IPS DF 6.9 (cell line): ENCODE measurements at regions not wholly inside any gene's neighbourhood (a gene's known extent, or its start where the extent isn't known, plus 50 kb on each side); places are given as distances from the start of the nearest gene placed in this dataset.
A peak's percentile ranks its signal among the peaks of the same experiment; 100 is the strongest.
"Not testable (repeated sequence)": the region's sequence is repeated elsewhere in the genome, so short reads cannot be mapped to it uniquely, and the experiment has no call there.

Source experiments
- DNase-seq: peaks from one replicate; pipeline ENCODE4 v3.0.0-alpha.2; 2013; ENCODE audit warnings: low read depth, low spot score
- H3K27ac ChIP-seq: one replicate; pipeline ENCODE4 v1.5.1; 2013; ENCODE audit warnings: low read length, control low read depth
- H3K27me3 ChIP-seq: 2 replicates; pipeline ENCODE4 v1.6.1; 2013; ENCODE audit warnings: mild to moderate bottlenecking, low read length; ENCODE audit not compliant: control insufficient read depth, insufficient read depth
- H3K36me3 ChIP-seq: 2 replicates; pipeline ENCODE4 v1.6.1; 2013; ENCODE audit warnings: low read length; ENCODE audit not compliant: control insufficient read depth, insufficient read depth
- H3K4me1 ChIP-seq: 2 replicates; pipeline ENCODE4 v1.6.1; 2013; ENCODE audit warnings: low read length; ENCODE audit not compliant: control insufficient read depth, insufficient read depth
- H3K4me3 ChIP-seq: 2 replicates; pipeline ENCODE4 v1.5.1; 2013; ENCODE audit warnings: mild to moderate bottlenecking, low read length
- H3K9me3 ChIP-seq: 2 replicates; pipeline ENCODE4 v1.6.1; 2013; ENCODE audit warnings: low read length, inconsistent platforms; ENCODE audit not compliant: control insufficient read depth, insufficient read depth
- WGBS: extraction: QIAGEN DNeasy Blood & Tissue Kit; methylation state at CpG from one replicate; pipeline ENCODE4 v1.1.7; 2013; ENCODE audit warnings: mixed read lengths, missing lambda C conversion rate; ENCODE audit not compliant: insufficient read length, insufficient coverage; 5-methylcytosine and 5-hydroxymethylcytosine counted together

DNA sequence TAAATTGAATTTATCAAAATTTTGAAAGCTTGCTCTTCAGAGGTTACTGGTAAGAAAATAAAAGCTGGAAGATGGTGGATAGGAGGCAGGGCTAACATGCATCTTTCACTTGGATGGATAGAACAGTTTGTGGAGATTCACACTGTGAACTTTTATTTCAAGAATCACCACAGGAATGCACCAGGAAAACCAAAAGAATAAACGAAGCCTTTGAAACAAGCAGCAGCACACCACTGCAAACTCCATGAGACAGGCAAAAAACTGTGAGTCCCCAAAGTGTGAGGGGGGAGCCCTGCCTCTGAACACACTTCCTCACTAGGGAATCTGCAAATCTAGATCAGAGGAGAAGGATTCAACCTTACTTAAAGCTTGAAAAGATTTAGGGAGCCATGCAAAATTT, 122.2 kb downstream of the RTP4 start:
- no peaks in the 10 kb centered on the region for H3K36me3 ChIP-seq
- no peak for DNase-seq
- WGBS: no CpG with 5 or more reads among the region's 1 CpG
- H3K4me1 ChIP-seq: no peaks in the 10 kb centered on the region
- no peak overlapping the region for H3K4me3 ChIP-seq
- no peak overlapping the region for H3K27ac ChIP-seq
- H3K27me3 ChIP-seq: no peaks in the 10 kb centered on the region
- H3K9me3 ChIP-seq: no peaks in the 10 kb centered on the region

DNA sequence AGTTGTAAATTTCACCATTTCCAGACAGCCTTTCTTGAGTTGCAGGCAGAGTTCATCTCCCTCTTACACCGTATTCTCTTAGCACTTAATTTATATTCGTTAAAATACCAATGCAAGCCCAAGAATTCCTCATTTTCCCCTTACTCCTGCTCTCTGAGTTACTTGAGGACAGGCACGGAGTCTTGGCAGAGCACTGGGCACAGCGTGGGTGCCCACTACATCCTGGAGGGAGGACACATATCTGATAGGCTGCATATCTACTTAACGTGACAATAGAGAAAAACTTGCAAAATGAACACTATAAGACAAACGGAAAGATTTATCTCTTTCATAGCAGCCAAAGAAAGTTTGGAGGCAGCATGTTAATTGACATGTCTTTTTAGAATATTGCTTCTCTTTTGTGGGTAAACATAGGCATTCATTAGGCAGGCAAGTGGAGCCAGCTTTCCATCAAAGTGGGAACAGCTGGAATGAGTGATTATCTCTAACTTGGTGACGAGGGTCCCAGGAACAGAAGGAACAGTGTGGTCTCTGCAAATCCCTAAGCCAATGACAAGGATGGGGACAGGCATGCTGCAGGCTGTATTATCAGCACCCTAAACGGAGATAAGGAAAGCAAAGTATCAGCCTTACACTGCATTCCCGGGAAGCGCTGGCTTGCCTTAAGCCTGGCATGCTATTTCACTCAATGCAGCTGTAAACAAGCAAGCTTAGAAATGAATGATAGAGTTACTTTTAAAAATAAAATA, 116.5 kb downstream of the RTP4 start:
- WGBS: no CpG with 5 or more reads among the region's 10 CpGs
- Histone ChIP-seq H3K36me3 (no peaks in the 10 kb centered on the region), H3K4me1 (no peaks in the 10 kb centered on the region), H3K27ac (no peak overlapping the region), H3K4me3 (no peak overlapping the region), H3K9me3 (no peaks in the 10 kb centered on the region), H3K27me3 (no peaks in the 10 kb centered on the region)
- no peak for DNase-seq

DNA sequence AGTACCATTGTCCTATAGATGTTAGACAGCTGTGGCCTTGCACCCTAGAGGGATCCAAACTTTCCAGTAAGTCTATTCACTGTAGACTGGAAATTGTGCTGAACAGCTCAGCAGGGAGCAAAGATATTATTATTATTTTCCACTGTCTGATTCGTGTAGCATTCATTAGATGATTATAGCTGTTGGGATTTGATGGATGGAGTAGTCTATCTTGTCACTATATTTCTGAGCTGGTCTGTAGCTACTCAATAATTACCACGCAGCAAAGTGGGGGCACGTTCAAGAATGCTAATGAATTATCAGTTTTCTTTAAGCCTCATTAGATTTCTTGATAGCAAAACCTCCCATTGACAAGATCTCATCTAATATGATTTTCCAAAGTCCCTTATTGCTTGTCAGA, 113.2 kb downstream of the RTP4 start:
- no peak for DNase-seq
- Histone ChIP-seq H3K4me3 (no peak overlapping the region), H3K4me1 (no peaks in the 10 kb centered on the region), H3K27ac (no peak overlapping the region), H3K27me3 (no peaks in the 10 kb centered on the region), H3K36me3 (no peaks in the 10 kb centered on the region), H3K9me3 (no peaks in the 10 kb centered on the region)
- WGBS: no CpG with 5 or more reads among the region's 3 CpGs

DNA sequence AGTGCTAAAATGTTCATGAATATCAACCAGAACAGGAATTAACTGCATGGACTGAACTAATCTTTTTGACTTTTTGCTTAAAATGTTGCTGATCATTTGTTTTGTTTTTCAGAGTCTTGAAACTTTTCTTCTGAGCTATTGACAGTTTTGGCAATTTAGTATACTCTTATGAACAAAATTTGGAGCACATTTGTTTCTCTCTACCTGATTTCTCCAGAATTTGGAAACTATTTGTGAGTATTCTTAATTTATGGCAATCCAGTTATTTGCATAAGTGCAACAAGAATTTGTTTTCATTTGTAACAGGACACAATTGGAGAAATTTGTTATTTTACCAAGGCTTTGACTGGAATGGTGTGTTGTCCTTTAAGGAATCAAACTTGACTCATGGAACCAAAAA, 107.4 kb downstream of the RTP4 start:
- not testable (repeated sequence) for H3K36me3 ChIP-seq, DNase-seq, H3K27me3 ChIP-seq, H3K4me1 ChIP-seq, H3K4me3 ChIP-seq, H3K27ac ChIP-seq, H3K9me3 ChIP-seq

DNA sequence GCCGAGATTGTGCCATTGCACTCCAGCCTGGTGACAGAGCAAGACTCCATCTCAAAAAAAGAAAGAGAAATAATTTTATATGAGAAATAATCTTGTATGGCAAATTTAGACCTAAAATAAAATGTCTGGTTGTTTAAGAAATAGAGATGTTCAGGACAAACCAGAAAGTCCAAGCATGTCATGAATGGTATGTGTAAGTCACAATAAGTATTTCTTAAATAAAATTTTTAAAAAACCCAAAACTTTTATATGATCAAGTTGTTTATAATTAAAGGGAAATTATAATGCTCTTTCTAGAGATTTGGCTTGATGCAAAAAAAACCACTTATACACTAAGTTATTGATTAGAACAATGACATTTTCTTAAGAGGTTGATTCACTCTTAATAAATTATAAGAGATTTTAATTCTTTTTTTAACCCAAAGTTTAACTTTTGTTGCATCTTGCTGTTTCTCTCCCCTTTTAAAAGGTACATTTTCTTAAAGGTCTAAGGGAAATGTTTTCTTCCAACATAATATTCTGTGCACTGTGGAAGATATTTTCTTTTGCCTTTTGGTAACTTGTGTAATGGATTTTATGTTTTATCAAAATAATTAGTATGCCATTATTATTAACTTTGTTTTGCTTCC, 105.7 kb downstream of the RTP4 start:
- no peak for DNase-seq
- no peaks in the 10 kb centered on the region for H3K36me3 ChIP-seq

DNA sequence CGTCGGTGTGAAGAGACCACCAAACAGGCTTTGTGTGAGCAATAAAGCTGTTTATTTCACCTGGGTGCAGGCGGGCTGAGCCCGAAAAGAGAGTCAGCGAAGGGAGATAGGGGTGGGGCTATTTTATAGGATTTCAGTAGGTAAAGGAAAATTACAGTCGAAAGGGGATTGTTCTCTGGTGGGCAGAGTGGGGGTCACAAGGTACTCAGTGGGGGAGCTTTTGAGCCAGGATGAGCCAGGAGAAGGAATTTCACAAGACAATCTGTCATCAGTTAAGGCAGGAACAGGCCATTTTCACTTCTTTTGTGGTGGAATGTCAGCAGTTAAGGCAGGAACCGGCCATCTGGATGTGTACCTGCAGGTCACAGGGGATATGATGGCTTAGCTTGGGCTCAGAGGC, 98.1 kb downstream of the RTP4 start:
- H3K9me3 ChIP-seq, DNase-seq, H3K36me3 ChIP-seq, H3K27me3 ChIP-seq, H3K4me1 ChIP-seq, H3K4me3 ChIP-seq, H3K27ac ChIP-seq: not testable (repeated sequence)
- no CpG with 5 or more reads among the region's 7 CpGs for WGBS

More for the DNA sequence above, 105.7 kb downstream of the RTP4 start:
- Histone ChIP-seq H3K4me3 (no peak overlapping the region), H3K9me3 (peaks cover 2% of the 10 kb centered on the region; the same call in 1 of the 2 replicates), H3K27ac (no peak overlapping the region), H3K27me3 (no peaks in the 10 kb centered on the region), H3K4me1 (no peaks in the 10 kb centered on the region)
- WGBS: no CpG with 5 or more reads among the region's 1 CpG

DNA sequence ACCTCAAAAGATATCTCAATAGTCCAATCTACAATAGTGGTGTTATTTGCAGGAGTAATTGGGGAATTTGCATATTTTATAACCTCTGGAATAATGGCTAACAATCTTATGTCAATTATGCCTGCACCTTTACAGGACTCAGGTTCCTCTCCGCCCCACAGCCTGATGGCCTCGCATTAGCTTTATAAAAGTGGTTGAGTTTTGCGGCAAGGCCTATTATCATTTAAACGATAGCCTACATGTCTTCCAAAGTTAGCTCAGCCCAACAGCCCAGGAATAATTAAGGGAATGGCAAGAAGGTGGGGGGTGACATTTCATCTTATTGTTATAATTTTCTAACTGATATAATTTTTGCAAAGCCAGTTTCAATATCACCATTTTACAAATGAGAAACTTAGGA, 97.3 kb downstream of the RTP4 start:
- H3K4me1 ChIP-seq: no peaks in the 10 kb centered on the region
- no peak overlapping the region for H3K4me3 ChIP-seq
- peak; percentile 33 for DNase-seq
- H3K9me3 ChIP-seq: no peaks in the 10 kb centered on the region; the same call in 1 of the 2 replicates
- WGBS: no CpG with 5 or more reads among the region's 4 CpGs
- no peaks in the 10 kb centered on the region for H3K36me3 ChIP-seq
- H3K27ac ChIP-seq: no peak overlapping the region
- H3K27me3 ChIP-seq: no peaks in the 10 kb centered on the region

DNA sequence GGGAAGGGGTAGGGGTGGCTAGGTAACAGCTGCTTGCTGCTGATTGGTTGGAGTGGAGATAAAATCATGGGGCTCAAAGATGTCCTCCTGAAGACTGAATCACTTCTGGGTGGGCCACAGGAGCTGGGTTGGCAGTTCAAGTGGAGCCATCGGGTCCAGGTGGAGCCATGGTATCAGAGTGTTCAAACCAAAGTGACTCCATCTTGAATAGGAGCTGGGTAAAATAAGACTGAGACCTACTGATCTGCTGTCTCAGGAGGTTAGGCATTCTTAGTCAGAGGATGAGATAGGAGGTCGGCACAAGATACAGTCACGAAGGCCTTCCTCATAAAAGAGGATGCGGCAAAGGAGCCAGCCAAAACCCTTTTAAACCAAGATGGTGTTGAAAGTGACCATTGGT, 96.5 kb downstream of the RTP4 start:
- no peak overlapping the region for H3K4me3 ChIP-seq
- H3K4me1 ChIP-seq: no peaks in the 10 kb centered on the region
- peak overlapping the region; percentile 10 for H3K27ac ChIP-seq
- WGBS: no CpG with 5 or more reads among the region's 4 CpGs
- H3K27me3 ChIP-seq: no peaks in the 10 kb centered on the region
- no peaks in the 10 kb centered on the region; the same call in 1 of the 2 replicates for H3K9me3 ChIP-seq
- DNase-seq: no peak
- no peaks in the 10 kb centered on the region for H3K36me3 ChIP-seq

DNA sequence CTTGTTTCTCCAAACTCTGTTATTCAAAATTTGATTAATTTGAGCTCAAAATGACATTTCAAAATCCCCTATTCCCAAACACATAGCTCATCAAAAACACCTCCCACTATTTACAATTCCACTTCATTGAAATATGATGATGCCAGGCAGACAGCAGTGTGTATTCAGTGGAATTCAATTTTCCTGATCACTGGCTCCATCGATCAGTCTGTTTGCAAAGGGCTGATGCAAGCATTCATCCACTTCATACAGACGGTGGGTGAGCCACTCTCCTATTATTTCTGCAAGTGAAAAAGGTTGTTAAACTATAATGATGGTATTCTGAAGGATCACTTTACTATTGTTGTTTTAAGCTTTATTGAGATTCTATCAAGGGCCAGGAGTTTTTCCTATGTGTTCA, 90.7 kb downstream of the RTP4 start:
- no peaks in the 10 kb centered on the region for H3K4me1 ChIP-seq
- H3K4me3 ChIP-seq: no peak overlapping the region
- no CpG with 5 or more reads among the region's 2 CpGs for WGBS
- H3K9me3 ChIP-seq: no peaks in the 10 kb centered on the region; the same call in 1 of the 2 replicates
- no peak overlapping the region for H3K27ac ChIP-seq
- no peak for DNase-seq
- H3K36me3 ChIP-seq: no peaks in the 10 kb centered on the region
- H3K27me3 ChIP-seq: no peaks in the 10 kb centered on the region; the same call in 1 of the 2 replicates

DNA sequence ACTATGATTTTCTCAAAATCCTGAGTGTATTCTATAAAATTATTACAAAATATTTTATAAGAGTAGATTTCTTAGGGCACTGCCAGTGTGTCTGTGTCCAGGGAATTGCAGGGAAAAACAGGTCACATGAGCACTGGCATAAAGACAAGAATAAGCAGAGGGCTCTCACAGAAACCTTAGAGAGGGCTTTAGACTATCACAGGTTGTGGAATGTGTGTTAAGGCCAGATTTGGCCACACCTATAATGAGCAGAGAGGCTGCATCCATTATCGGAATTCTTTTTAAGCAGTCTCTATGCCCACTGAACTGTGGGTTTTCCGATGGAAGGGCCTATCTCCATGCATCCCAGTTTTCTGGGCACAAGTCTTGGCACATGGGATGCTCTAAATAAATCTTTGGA, 90.2 kb downstream of the RTP4 start:
- WGBS: no CpG with 5 or more reads among the region's 2 CpGs
- H3K27ac ChIP-seq: no peak overlapping the region
- H3K36me3 ChIP-seq: no peaks in the 10 kb centered on the region
- H3K4me3 ChIP-seq: no peak overlapping the region
- DNase-seq: no peak
- no peaks in the 10 kb centered on the region; the same call in 1 of the 2 replicates for H3K9me3 ChIP-seq
- no peaks in the 10 kb centered on the region for H3K4me1 ChIP-seq
- no peaks in the 10 kb centered on the region; the same call in 1 of the 2 replicates for H3K27me3 ChIP-seq

DNA sequence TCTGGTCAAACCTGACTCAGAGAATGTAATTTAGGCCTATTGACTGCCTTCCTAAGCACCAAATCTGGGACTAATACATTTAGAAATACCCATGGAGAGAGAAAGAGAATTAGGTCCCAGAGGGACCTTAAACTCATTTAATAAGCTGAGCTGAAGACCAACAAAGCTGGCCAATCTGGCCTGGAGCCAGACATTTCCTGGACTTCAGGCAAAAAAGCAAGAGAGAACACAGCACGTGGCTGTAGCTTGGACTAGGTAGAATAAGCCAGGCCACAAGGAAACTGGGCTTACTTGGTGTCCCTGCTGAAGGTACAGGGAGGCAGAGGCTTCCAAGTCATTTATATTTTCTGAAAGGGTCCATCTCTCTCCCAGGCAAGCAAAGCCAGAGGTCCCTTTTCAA, 88.1 kb downstream of the RTP4 start:
- H3K36me3 ChIP-seq: no peaks in the 10 kb centered on the region
- no CpG with 5 or more reads among the region's 1 CpG for WGBS

More for the DNA sequence above, 88.1 kb downstream of the RTP4 start:
- Histone ChIP-seq H3K27ac (no peak overlapping the region), H3K4me1 (no peaks in the 10 kb centered on the region), H3K9me3 (no peaks in the 10 kb centered on the region), H3K4me3 (no peak overlapping the region), H3K27me3 (no peaks in the 10 kb centered on the region; the same call in 1 of the 2 replicates)
- DNase-seq: no peak
